ENCODE measurements at regions not wholly inside any gene's neighbourhood (a gene's known extent, or its start where the extent isn't known, plus 50 kb on each side); places are given as distances from the start of the nearest gene placed in this dataset.

GRCh38 chr12:32033406-32033805 lies 73.2 kb upstream of the BICD1 start:
- TF ChIP-seq CTCF (IDR thresholded peaks at IDR 0.05; ENCODE audit: low read depth, low read length): no peak
- TF ChIP-seq EZH2phosphoT487 (IDR thresholded peaks at IDR 0.05; ENCODE audit: low read depth): no peak

All from OCI-LY3 (cell line).